ENCODE measurements at regions not wholly inside any gene's neighbourhood (a gene's known extent, or its start where the extent isn't known, plus 50 kb on each side); places are given as distances from the start of the nearest gene placed in this dataset.

GRCh38 chr12:24387381-24387780 lies 437.9 kb upstream of the SOX5 start:
- H3K27ac ChIP-seq (ENCODE audit: low read depth, low read length, poor library complexity, severe bottlenecking): no peak overlapping the region
- no peaks in the 10 kb centered on the region for H3K9me3 ChIP-seq (ENCODE audit: low read length)
- no peaks in the 10 kb centered on the region for H3F3A ChIP-seq (ENCODE audit: insufficient read depth, low read length)
- H3K4me1 ChIP-seq (ENCODE audit: insufficient read depth, low read length, severe bottlenecking): no peaks in the 10 kb centered on the region
- no peaks in the 10 kb centered on the region for H3K36me3 ChIP-seq (ENCODE audit: insufficient read depth, low read length)
- H3K4me3 ChIP-seq (ENCODE audit: low read depth, low read length, poor library complexity, severe bottlenecking): no peak overlapping the region
- no peaks in the 10 kb centered on the region for H3K79me2 ChIP-seq (ENCODE audit: insufficient read depth, low read length)
- no peaks in the 10 kb centered on the region for H3K27me3 ChIP-seq (ENCODE audit: insufficient read depth, low read length)
- H3K9me2 ChIP-seq (ENCODE audit: low read depth, low read length): no peaks in the 10 kb centered on the region
- H2AFZ ChIP-seq (ENCODE audit: low read length): no peak overlapping the region
- TF ChIP-seq CTCF (IDR thresholded peaks at IDR 0.05; ENCODE audit: low read length): no peak
- no peak for TF ChIP-seq EZH2 (IDR thresholded peaks at IDR 0.05; ENCODE audit: borderline replicate concordance, low read length)
- no peaks in the 10 kb centered on the region for H4K20me1 ChIP-seq (ENCODE audit: insufficient read depth, low read length)
- no peak overlapping the region for H3K9ac ChIP-seq (ENCODE audit: low read length)
- H3K4me2 ChIP-seq (ENCODE audit: low read length): no peak overlapping the region

GRCh38 chr12:24386836-24387235 lies 437.4 kb upstream of the SOX5 start:
- no peaks in the 10 kb centered on the region for H3F3A ChIP-seq (ENCODE audit: insufficient read depth, low read length)
- no peak overlapping the region for H3K4me2 ChIP-seq (ENCODE audit: low read length)
- TF ChIP-seq EZH2 (IDR thresholded peaks at IDR 0.05; ENCODE audit: borderline replicate concordance, low read length) (no peak), CTCF (IDR thresholded peaks at IDR 0.05; ENCODE audit: low read length) (no peak)
- H3K4me1 ChIP-seq (ENCODE audit: insufficient read depth, low read length, severe bottlenecking): no peaks in the 10 kb centered on the region
- no peak overlapping the region for H2AFZ ChIP-seq (ENCODE audit: low read length)
- H4K20me1 ChIP-seq (ENCODE audit: insufficient read depth, low read length): no peaks in the 10 kb centered on the region
- no peaks in the 10 kb centered on the region for H3K36me3 ChIP-seq (ENCODE audit: insufficient read depth, low read length)
- no peak overlapping the region for H3K27ac ChIP-seq (ENCODE audit: low read depth, low read length, poor library complexity, severe bottlenecking)
- H3K27me3 ChIP-seq (ENCODE audit: insufficient read depth, low read length): no peaks in the 10 kb centered on the region
- no peaks in the 10 kb centered on the region for H3K9me2 ChIP-seq (ENCODE audit: low read depth, low read length)
- H3K9ac ChIP-seq (ENCODE audit: low read length): no peak overlapping the region
- H3K79me2 ChIP-seq (ENCODE audit: insufficient read depth, low read length): no peaks in the 10 kb centered on the region
- no peaks in the 10 kb centered on the region for H3K9me3 ChIP-seq (ENCODE audit: low read length)
- H3K4me3 ChIP-seq (ENCODE audit: low read depth, low read length, poor library complexity, severe bottlenecking): no peak overlapping the region

- no peaks in the 10 kb centered on the region for H3K9me2 ChIP-seq (ENCODE audit: low read depth, low read length)
- TF ChIP-seq EZH2 (IDR thresholded peaks at IDR 0.05; ENCODE audit: borderline replicate concordance, low read length) (no peak), CTCF (IDR thresholded peaks at IDR 0.05; ENCODE audit: low read length) (no peak)
- H3K79me2 ChIP-seq (ENCODE audit: insufficient read depth, low read length): no peaks in the 10 kb centered on the region
- no peak overlapping the region for H3K9ac ChIP-seq (ENCODE audit: low read length)
- H2AFZ ChIP-seq (ENCODE audit: low read length): no peak overlapping the region
- no peaks in the 10 kb centered on the region for H3K9me3 ChIP-seq (ENCODE audit: low read length)
- no peaks in the 10 kb centered on the region for H3K4me1 ChIP-seq (ENCODE audit: insufficient read depth, low read length, severe bottlenecking)
- H3K27ac ChIP-seq (ENCODE audit: low read depth, low read length, poor library complexity, severe bottlenecking): no peak overlapping the region
- no peaks in the 10 kb centered on the region for H3K27me3 ChIP-seq (ENCODE audit: insufficient read depth, low read length)
- H3K36me3 ChIP-seq (ENCODE audit: insufficient read depth, low read length): no peaks in the 10 kb centered on the region
- no peaks in the 10 kb centered on the region for H4K20me1 ChIP-seq (ENCODE audit: insufficient read depth, low read length)
- H3K4me3 ChIP-seq (ENCODE audit: low read depth, low read length, poor library complexity, severe bottlenecking): no peak overlapping the region
- H3F3A ChIP-seq (ENCODE audit: insufficient read depth, low read length): no peaks in the 10 kb centered on the region
- no peak overlapping the region for H3K4me2 ChIP-seq (ENCODE audit: low read length)
Observed at GRCh38 chr12:24381790-24382189, 432.3 kb upstream of the SOX5 start.
